HG02970 (cell line): ENCODE measurements at regions not wholly inside any gene's neighbourhood (a gene's known extent, or its start where the extent isn't known, plus 50 kb on each side); places are given as distances from the start of the nearest gene placed in this dataset.

Experiments
- ATAC-seq: cut with Tn5 transposase; IDR thresholded peaks from one replicate; pipeline ENCODE4 v1.9.1; 2021; ENCODE audit warnings: mild to moderate bottlenecking, moderate library complexity, moderate number of reproducible peaks; ENCODE audit not compliant: unreplicated experiment, low FRiP score

GRCh38 chr5:82334085-82334692 is 56.0 kb upstream of the RPS23 start:
- ATAC-seq, result no peak

- ATAC-seq, result no peak
These were observed 54.9 kb upstream of the RPS23 start for GRCh38 chr5:82332886-82333615.

GRCh38 chr5:82332064-82332855 is 54.1 kb upstream of the RPS23 start:
- no peak for ATAC-seq

GRCh38 chr5:82331557-82331956 is 53.4 kb upstream of the RPS23 start:
- ATAC-seq, result no peak

GRCh38 chr5:82330530-82331270 is 52.5 kb upstream of the RPS23 start:
- no peak for ATAC-seq

GRCh38 chr5:82329393-82329792 is 51.2 kb upstream of the RPS23 start:
- no peak for ATAC-seq
